ENCODE measurements at regions not wholly inside any gene's neighbourhood (a gene's known extent, or its start where the extent isn't known, plus 50 kb on each side); places are given as distances from the start of the nearest gene placed in this dataset.
"Not testable (repeated sequence)": the region's sequence is repeated elsewhere in the genome, so short reads cannot be mapped to it uniquely, and the experiment has no call there.

- no peak for DNase-seq
Measured at GRCh38 chr5:103890313-103890712, 327.7 kb upstream of the NUDT12 start.

- no peak for DNase-seq
Measured at GRCh38 chr5:103889500-103890209, 327.1 kb upstream of the NUDT12 start.

DNA sequence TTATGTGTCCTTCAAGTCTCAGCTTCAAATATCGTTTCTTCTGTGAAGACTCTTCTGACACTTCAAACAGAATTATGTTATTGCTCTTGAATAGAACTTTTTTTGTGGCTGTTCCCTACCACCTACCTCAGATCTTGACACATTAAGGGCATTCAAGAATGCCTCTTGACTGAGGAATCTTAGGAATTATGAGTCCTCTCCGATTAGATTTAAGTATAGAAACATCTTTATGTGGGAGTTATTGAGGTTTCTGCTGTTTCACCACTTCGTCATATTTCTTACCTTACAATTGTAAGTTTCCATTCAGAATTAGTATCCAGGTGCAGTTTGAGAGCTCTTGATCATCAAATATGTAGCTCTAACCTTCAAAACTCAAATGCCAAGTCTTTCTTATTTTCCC, 324.2 kb upstream of the NUDT12 start:
- DNase-seq: no peak

DNA sequence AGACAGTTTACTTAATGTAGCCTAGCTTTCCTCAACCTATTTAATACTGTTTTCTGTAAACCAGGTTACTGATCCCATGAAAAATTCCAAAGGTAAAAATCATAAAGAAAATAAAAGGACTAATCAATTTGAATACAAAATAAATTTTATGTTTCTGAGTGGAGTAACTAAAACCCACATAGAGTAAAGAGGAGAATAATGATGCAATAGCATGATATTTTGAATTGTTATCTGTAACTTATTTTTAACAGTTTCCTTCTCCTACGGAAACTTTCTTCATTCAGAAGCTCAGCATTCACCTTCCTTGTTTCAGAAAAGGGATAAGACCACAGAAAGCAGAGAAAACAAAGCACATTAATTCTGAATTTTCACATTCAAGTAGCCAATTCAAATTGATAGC, 320.6 kb upstream of the NUDT12 start:
- no peak for DNase-seq

GRCh38 chr5:103881560-103881959, 319.0 kb upstream of the NUDT12 start:
- no peak for DNase-seq

- no peak for DNase-seq
Measured at GRCh38 chr5:103867857-103868598, 305.4 kb upstream of the NUDT12 start.

GRCh38 chr5:103866169-103866568, 303.6 kb upstream of the NUDT12 start:
- DNase-seq: no peak

DNA sequence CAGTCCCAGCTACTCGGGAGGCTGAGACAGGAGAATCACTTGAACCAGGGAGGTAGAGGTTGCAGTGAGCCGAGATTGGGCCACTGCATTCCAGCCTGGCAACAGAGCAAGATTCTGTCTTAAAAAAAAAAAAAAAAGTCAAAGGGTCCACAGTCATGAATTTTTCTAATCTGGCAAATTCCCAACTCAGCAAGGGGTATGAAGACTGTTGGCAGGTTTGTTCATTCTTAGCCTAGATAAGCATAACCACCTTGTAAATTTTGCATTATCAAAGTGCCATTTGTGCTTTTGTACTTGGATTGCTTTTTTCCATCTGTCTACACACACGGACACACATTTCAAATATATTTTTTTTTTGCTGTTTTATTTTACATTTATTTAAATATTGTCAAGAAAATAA, 299.8 kb upstream of the NUDT12 start:
- DNase-seq: no peak

DNA sequence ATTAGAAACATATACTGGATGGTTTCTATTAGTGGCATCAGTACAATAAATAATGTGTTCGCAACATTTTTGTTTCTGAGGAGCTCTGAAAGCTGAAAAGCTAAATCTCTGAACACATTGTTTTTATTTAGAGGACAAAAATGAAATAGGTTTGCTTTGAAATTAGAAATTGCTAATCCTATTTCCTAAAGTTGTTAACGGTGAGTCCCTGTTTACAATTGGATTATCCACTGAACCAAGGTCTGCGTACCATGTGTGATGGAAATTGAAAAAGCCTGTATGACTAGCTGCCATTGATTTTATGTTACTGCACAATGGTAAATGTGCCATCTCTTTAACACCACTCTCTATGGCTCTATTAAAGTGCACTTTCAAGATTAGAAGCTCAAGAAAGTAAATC, 297.7 kb upstream of the NUDT12 start:
- no peak for DNase-seq

GRCh38 chr5:103858367-103858766, 295.8 kb upstream of the NUDT12 start:
- not testable (repeated sequence) for DNase-seq

DNA sequence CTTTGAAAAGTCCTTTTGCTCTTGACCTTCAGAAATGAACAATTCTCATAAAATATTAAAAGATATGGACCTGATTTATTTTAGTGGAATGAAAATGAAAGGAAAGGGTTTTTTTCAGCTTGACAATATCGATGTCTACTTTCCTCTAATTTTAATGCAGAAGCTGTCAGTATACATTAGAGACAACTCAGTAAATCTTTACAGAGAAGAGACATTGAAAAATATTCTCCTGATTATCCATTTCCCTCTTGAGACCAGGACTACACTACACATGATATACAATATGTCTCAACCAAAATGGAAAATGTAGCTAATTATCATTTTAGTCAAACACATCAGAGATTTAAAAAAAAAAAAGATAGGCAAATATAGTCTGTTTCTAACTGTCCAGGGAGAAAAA, 288.5 kb upstream of the NUDT12 start:
- no peak for DNase-seq

- DNase-seq: no peak
Measured at GRCh38 chr5:103849934-103850333, 287.3 kb upstream of the NUDT12 start.

DNA sequence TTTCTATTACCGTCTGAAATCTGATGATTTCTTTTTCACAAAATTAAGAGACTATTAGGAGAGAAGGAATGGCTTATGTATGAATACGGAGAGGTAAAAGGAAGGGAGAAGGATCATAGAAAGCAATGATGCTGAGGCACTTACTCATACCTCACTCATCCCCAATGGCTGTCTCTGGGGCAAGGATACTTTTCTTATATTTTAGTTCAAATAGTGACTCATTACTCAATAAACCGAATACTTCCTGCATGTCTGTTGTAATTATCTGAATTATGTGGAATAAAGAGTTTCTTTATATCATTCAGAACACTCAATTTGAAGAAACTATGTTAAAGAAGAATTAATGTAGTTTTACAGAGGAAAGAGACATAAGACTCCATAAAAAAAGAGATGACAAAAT, 284.5 kb upstream of the NUDT12 start:
- no peak for DNase-seq

DNA sequence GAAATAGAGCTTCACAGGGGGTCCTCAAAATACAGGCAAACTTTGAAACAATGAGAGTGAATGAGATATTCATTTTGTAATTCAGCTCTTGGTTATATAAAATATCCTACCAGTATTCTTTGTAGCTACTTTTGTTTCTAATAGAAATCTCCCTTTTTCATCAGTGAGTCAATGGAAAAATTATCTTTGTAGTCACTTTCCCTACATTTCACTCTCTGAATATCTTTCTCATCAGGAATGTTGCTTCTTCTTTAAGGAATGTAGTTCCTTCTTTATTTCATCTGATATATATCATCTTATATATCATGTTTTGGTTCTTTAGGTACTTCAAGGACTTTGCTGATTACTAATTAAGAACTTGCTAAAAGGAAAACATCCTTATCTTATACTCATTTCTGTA, 280.3 kb upstream of the NUDT12 start:
- DNase-seq: no peak

- DNase-seq: no peak
Measured at GRCh38 chr5:103840600-103840999, 278.0 kb upstream of the NUDT12 start.

DNA sequence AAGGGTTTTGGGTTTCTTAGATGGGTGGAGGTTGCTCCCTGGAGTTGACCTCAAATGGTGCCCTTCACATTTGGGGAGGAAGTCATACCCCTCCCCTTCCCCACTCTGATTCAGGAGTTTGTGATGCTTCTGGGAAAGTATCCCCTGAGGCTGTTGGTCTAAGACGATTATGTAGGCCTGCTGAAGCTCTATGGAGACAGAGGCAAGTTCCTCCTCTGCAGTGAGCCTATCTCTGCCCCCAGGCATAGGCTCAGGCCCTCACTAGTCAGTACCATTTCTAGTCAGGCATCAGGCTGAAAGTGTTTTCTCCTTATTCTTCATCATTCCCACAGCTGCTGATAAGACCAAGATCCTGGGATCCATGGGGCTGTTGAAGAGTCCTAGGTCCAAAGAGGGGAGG, 271.6 kb upstream of the NUDT12 start:
- DNase-seq: no peak

GRCh38 chr5:103829585-103829984, 267.0 kb upstream of the NUDT12 start:
- no peak for DNase-seq

DNA sequence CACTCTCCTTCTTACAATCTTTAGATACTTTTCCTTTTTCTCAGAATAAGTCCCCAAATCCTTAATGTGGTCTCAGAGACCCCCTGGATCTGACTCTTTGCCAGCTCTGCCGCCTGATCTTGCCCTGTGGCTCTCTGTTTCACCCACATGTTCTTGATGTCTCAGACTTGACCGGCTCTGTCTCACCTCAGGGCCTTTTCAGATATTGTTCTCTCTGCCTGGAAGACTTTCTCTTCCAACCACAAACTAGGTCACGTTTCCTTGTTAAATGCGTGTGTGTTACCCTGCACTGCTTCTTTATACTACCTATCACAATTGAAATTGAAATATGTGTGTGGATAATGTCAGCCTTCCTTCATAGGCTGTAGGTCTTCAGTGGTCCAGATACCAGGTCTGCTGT, 265.4 kb upstream of the NUDT12 start:
- DNase-seq: no peak

DNA sequence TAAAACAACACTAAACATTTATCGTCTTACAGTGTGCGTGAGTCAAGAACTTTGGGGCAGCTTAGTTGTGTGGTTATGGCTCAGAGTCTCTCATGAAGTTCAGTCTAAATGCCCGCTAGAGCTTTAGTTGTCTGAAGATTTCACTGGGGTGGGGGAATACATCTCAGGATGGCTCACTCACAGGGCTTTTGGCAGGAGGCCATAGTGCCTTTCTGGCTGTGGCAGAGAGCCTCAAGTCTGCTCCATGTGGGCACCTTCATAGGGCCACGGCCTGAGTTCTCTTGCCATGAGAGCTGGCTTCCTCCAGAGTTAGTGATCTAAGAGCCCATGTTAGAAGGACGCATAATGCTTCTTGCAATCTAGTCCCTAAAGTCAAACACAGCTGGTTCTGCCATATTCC, 258.8 kb upstream of the NUDT12 start:
- no peak for DNase-seq

GRCh38 chr5:103808464-103809106, 246.0 kb upstream of the NUDT12 start:
- DNase-seq: peak; percentile 20

DNA sequence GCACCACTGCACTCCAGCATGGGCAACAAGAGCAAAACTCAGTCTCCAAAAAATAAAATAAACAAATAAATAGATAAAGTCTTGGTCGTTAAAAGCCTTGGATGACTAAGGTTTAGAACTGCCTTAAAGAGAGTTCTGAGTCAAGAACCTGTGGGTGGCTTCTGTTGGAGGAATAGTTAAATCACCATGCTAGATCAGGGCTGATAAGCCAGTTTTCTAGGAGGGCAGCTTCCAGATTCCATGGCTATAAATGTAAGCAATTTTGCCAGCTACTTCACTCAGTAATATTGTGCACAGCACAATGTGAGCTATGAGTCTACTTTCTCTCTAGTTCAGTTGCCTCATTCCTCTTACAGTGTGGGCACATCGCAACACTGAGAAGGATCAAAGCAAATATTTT, 242.1 kb upstream of the NUDT12 start:
- DNase-seq: no peak

GRCh38 chr5:103801681-103802080, 239.1 kb upstream of the NUDT12 start:
- DNase-seq: no peak

DNA sequence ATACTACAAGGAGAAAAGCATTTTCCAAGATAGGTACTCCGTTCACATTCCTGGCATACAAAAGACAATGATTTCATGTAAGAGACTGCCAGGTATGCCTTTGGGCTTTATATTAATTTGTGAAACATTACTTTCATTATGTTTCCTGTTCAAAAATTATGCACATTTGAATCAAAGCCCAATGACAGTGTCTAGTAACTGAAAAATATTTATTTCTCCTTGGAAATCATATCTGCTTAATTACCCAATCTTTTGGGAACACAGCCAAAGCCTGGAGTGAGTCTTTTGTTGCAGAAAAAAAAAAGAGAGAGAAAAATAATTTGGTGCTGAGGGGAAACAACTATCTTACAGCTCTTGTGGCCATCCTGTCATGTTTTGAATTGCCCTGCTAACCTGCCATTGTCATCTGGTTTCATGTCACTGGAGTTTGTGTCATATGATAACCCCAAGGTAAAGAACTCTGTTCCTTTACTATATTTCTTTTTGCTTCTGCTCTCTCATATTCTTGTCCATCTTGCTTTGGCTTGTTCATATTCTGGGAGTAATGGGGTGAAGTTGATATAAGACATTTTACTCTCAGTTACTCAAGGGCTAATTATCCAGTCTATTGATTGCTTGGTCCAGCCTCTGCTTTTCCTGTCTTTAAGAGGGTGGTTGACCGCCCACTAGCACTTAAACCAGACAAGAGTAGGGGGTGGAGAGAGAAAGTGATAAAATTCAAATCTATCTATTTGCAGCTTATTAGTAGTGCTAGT, 238.3 kb upstream of the NUDT12 start:
- no peak for DNase-seq

All from right kidney (tissue), 1 donor.